ENCODE measurements at regions not wholly inside any gene's neighbourhood (a gene's known extent, or its start where the extent isn't known, plus 50 kb on each side); places are given as distances from the start of the nearest gene placed in this dataset.
A peak's percentile ranks its signal among the peaks of the same experiment; 100 is the strongest.
"Not testable (repeated sequence)": the region's sequence is repeated elsewhere in the genome, so short reads cannot be mapped to it uniquely, and the experiment has no call there.

DNA sequence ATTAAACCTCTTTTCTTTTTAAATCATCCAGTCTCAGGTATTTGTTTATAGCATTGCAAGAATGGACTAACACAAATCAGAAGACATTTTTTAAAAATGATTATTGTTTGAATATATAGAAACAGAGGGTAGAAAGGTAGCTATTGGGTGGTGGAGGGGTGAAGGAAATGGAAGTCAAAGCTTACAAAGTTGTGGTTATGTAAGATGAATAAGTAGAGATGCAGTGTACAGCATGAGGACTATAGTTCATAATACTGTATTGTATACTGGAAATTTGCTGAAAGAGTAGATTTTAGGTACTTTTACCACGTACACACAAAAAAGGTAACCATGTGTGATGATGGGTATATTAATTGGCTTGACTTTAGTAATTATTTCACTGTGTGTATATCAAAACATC is 144.0 kb upstream of the FAM3C start:
- peaks cover 9% of the 10 kb centered on the region for H3K4me1 ChIP-seq
- no peak overlapping the region for H3K27ac ChIP-seq
- H3K36me3 ChIP-seq = no peaks in the 10 kb centered on the region
- DNase-seq (ENCODE audit: extremely low spot score in 2 of 2) = no peak
- H3K4me3 ChIP-seq = no peak overlapping the region
- H3K9me3 ChIP-seq = no peaks in the 10 kb centered on the region
- H3K27me3 ChIP-seq = no peaks in the 10 kb centered on the region
- TF ChIP-seq, protein P1, sequence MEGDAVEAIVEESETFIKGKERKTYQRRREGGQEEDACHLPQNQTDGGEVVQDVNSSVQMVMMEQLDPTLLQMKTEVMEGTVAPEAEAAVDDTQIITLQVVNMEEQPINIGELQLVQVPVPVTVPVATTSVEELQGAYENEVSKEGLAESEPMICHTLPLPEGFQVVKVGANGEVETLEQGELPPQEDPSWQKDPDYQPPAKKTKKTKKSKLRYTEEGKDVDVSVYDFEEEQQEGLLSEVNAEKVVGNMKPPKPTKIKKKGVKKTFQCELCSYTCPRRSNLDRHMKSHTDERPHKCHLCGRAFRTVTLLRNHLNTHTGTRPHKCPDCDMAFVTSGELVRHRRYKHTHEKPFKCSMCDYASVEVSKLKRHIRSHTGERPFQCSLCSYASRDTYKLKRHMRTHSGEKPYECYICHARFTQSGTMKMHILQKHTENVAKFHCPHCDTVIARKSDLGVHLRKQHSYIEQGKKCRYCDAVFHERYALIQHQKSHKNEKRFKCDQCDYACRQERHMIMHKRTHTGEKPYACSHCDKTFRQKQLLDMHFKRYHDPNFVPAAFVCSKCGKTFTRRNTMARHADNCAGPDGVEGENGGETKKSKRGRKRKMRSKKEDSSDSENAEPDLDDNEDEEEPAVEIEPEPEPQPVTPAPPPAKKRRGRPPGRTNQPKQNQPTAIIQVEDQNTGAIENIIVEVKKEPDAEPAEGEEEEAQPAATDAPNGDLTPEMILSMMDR (IDR thresholded peaks at IDR 0.05) = no peak
- no peak for TF ChIP-seq POLR2A (IDR thresholded peaks at IDR 0.05)
- TF ChIP-seq POLR2AphosphoS5 (IDR thresholded peaks at IDR 0.05; ENCODE audit: insufficient read depth in 1 of 2, low read depth in 1 of 2) = no peak
- intact Hi-C loops (cut with DNase I) = no loop called here

DNA sequence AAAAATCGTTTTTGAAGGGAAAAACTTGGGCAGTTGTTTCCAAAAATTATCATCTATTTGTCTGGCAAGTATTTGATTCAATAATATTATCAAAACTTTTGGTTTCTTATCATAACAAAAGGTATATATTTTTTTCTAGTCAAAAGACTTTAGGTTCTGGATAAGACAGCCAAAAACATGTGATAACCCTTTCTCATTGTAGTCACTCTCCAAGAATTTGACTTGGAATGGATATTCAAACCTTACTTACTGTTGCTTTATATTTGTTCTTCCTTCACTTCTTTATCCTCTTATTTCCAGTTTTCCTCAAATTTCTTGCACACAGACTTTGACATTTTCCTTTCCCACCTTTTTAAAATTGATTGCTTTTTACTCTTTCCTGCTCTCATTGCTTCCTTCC is 140.9 kb upstream of the FAM3C start:
- intact Hi-C loops (cut with DNase I) = no loop called here
- TF ChIP-seq POLR2AphosphoS5 (IDR thresholded peaks at IDR 0.05; ENCODE audit: insufficient read depth in 1 of 2, low read depth in 1 of 2) = no peak
- TF ChIP-seq POLR2A (IDR thresholded peaks at IDR 0.05) = no peak
- TF ChIP-seq, protein P1 (IDR thresholded peaks at IDR 0.05) = no peak
- Histone ChIP-seq H3K27me3 (no peaks in the 10 kb centered on the region), H3K4me1 (no peaks in the 10 kb centered on the region), H3K9me3 (no peaks in the 10 kb centered on the region), H3K36me3 (no peaks in the 10 kb centered on the region), H3K4me3 (no peak overlapping the region), H3K27ac (no peak overlapping the region)
- DNase-seq (ENCODE audit: extremely low spot score in 2 of 2) = no peak

DNA sequence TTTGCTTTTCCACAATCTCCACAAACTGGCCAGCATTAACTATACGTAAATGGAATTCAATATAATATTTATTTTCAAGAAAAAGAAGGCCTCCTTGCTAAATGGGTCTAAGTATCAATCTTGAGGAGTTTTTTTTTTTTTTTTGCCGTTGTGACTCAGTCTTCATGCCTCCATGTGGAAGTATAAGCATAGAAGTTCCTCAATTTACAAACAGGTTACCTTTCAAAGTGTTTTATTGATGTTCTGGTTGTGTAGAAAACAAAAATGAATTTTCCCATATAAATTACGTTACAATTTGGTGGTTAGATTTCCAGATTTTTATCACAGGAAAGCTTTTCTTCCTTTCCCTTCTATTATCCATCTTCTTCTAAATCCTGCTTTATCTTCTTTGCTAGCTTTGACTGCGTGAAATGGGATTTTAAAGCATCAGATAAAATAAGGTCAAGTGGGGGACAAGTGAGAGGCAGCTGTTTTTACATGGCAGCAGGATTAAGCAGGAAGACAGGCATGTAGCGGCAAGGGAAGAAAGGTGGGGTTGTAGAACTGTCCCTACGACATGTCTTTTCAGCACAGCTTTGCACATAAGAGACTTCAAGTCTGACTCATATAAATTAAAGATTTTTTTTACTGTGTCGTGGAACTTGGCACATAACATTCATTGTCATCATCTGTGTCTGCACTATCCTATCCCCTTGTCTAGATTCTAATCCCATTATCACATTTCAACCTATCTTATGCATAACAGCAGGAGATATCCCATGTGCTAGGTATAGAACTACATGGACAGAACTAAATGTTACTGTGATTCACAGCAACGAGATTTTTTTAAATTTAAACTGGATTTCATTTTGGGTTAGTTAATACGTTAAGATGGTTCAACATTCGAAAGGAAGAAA is 135.3 kb upstream of the FAM3C start:
- H3K27ac ChIP-seq = no peak overlapping the region
- intact Hi-C loops (cut with DNase I) = no loop called here
- H3K4me1 ChIP-seq = peaks cover 10% of the 10 kb centered on the region
- no peaks in the 10 kb centered on the region for H3K36me3 ChIP-seq
- no peaks in the 10 kb centered on the region for H3K27me3 ChIP-seq
- H3K9me3 ChIP-seq = no peaks in the 10 kb centered on the region
- TF ChIP-seq POLR2A (IDR thresholded peaks at IDR 0.05) (no peak), POLR2AphosphoS5 (IDR thresholded peaks at IDR 0.05; ENCODE audit: insufficient read depth in 1 of 2, low read depth in 1 of 2) (peak in 1 of 2 donors; percentile 67)
- H3K4me3 ChIP-seq = no peak overlapping the region
- no peak for DNase-seq (ENCODE audit: extremely low spot score in 2 of 2)

DNA sequence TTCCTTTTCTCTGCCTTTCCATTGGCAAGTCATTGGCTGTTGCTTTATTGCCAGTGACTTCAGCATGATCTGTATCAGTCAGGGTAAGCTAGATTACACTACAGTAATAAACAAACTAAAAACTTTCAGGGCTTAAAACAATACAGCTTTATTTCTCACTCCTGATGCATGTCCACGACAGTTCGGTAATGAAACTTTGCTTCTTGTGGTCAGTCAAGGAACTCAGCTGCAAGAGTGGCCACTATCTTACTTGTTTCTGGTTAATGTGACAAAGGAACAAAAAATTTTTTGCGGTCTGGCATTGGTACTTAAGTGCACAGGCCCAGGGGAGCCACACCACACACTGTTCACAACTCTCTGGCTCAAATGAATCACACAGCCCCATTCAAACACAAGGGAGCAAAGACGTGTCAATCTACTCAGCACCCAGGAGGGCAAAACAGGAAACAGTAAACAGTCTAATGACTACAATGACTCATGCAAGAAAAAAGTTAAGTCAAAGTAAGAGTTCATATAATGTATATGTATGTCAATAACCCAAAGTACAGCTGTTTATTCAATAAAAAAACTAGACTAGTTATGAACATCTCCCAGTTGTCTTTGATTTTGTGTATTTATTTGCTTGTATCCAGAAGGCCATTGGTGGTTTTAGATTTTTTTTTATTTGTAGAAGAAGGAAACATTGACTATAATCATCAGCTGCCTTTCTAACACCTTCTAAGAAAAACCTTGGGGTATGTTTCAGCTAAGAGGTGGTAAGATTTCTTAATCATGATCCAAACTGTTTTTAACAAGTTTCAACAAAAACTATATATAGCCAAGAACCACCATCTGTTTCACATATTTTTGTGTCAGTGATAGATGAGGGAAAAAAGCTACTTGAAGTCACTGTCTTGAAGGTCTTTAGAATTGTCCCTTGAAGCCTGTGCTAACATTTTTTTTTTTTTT is 134.4 kb upstream of the FAM3C start:
- intact Hi-C loops (cut with DNase I) = no loop called here
- H3K9me3 ChIP-seq = no peaks in the 10 kb centered on the region
- TF ChIP-seq, protein P1 (IDR thresholded peaks at IDR 0.05) = no peak
- TF ChIP-seq POLR2AphosphoS5 (IDR thresholded peaks at IDR 0.05; ENCODE audit: insufficient read depth in 1 of 2, low read depth in 1 of 2) (no peak), POLR2A (IDR thresholded peaks at IDR 0.05) (no peak)
- H3K27ac ChIP-seq = peak overlapping the region; percentile 19
- peaks cover 10% of the 10 kb centered on the region for H3K4me1 ChIP-seq
- no peaks in the 10 kb centered on the region for H3K36me3 ChIP-seq
- DNase-seq (ENCODE audit: extremely low spot score in 2 of 2) = no peak
- H3K27me3 ChIP-seq = no peaks in the 10 kb centered on the region
- no peak overlapping the region for H3K4me3 ChIP-seq

DNA sequence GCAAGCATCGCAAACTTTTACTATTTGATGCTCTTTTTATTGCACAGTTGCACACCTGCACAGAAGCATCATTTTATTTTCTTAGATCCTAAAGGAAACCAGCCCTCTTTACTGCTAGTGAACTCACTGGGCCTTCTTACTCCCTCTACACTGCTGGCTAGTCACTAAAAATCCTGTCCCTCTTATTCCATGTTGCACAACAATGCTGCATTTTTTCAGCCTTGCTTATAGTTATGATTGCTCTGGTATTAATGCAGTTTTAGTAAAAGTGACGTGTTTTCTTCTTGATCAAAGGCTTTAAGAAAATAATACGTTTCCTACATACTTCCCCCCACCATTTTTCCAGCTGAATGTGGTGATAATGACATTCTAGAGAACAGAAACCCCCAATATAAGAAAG is 132.9 kb upstream of the FAM3C start:
- TF ChIP-seq POLR2AphosphoS5 (IDR thresholded peaks at IDR 0.05; ENCODE audit: insufficient read depth in 1 of 2, low read depth in 1 of 2) (no peak), POLR2A (IDR thresholded peaks at IDR 0.05) (no peak)
- TF ChIP-seq, protein P1 (IDR thresholded peaks at IDR 0.05) = no peak
- no peaks in the 10 kb centered on the region for H3K9me3 ChIP-seq
- no peaks in the 10 kb centered on the region for H3K27me3 ChIP-seq
- H3K27ac ChIP-seq = no peak overlapping the region
- DNase-seq (ENCODE audit: extremely low spot score in 2 of 2) = no peak
- no peak overlapping the region for H3K4me3 ChIP-seq
- H3K36me3 ChIP-seq = no peaks in the 10 kb centered on the region
- intact Hi-C loops (cut with DNase I) = no loop called here
- peaks cover 10% of the 10 kb centered on the region for H3K4me1 ChIP-seq

DNA sequence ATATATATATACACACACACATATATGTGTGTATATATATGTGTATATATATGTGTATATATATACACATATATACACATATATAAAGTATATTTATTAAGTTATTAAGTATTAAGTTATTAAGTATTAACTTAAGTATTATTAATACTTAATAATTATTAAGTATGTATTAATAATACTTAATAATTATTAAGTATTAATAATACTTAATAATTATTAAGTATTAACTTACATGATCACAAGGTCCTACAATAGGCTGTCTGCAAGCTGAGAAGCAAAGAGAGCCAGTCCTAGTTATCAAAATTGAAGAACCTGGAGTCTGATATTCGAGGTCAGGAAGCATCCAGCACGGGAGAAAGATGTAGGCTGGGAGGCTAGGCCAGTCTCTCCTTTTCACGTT is 130.1 kb upstream of the FAM3C start:
- H3K36me3 ChIP-seq; H3K9me3 ChIP-seq; H3K27ac ChIP-seq; H3K27me3 ChIP-seq; intact Hi-C loops (cut with DNase I); DNase-seq (ENCODE audit: extremely low spot score in 2 of 2); H3K4me3 ChIP-seq: not testable (repeated sequence)
- peaks cover 10% of the 10 kb centered on the region for H3K4me1 ChIP-seq
